ENCODE measurements at regions not wholly inside any gene's neighbourhood (a gene's known extent, or its start where the extent isn't known, plus 50 kb on each side); places are given as distances from the start of the nearest gene placed in this dataset.

GRCh38 chr4:30535255-30535654, 184.9 kb upstream of the PCDH7 start:
- ChIA-PET POLR2A (ENCODE audit: partially characterized antibody) (no interaction called here), CTCF (ENCODE audit: partially characterized antibody) (no interaction called here)
- no peak overlapping the region for H3K4me3 ChIP-seq (ENCODE audit: extremely low read depth in 1 of 4, insufficient read depth in 2 of 4, low read depth in 3 of 4, low read length in 4 of 4)
- H3K18ac ChIP-seq (ENCODE audit: extremely low read depth, low read length) = no peak overlapping the region
- no peaks in the 10 kb centered on the region for H3K4me1 ChIP-seq (replicated peaks in 1 of 4; ENCODE audit: control insufficient read depth in 3 of 4, insufficient read depth in 4 of 4, low read length in 3 of 4)
- no peak for FAIRE-seq
- H2BK120ac ChIP-seq (replicated peaks; ENCODE audit: low read depth, low read length) = no peak overlapping the region
- no peak overlapping the region for H4K91ac ChIP-seq (replicated peaks; ENCODE audit: insufficient read length, low read length)
- H3K56ac ChIP-seq (replicated peaks; ENCODE audit: insufficient read length, low read depth, low read length) = no peak overlapping the region
- H3K4ac ChIP-seq (replicated peaks; ENCODE audit: insufficient read length, low read depth, low read length) = no peak overlapping the region
- no peak overlapping the region for H3K4me2 ChIP-seq (ENCODE audit: insufficient read depth in 1 of 2, low read depth in 2 of 2, low read length in 2 of 2)
- no peak overlapping the region for H2BK15ac ChIP-seq (ENCODE audit: low read length)
- no peak overlapping the region for H4K8ac ChIP-seq (ENCODE audit: extremely low read depth, insufficient read depth, low read length)
- no peaks in the 10 kb centered on the region for H3K79me1 ChIP-seq (ENCODE audit: low read depth, low read length)
- H3K9me3 ChIP-seq (ENCODE audit: insufficient read depth in 2 of 2, low read depth in 1 of 2, low read length in 1 of 2) = no peaks in the 10 kb centered on the region
- H2AK5ac ChIP-seq (ENCODE audit: low read depth, low read length) = no peak overlapping the region
- no peak overlapping the region for H4K5ac ChIP-seq (ENCODE audit: insufficient read length, low read depth, low read length)
- H4K20me1 ChIP-seq (replicated peaks in 1 of 2; ENCODE audit: control insufficient read depth in 1 of 2, insufficient read depth in 2 of 2, low read length in 2 of 2) = no peaks in the 10 kb centered on the region
- H3K23me2 ChIP-seq (ENCODE audit: low read depth, low read length) = no peaks in the 10 kb centered on the region
- no peaks in the 10 kb centered on the region for H3K79me2 ChIP-seq (ENCODE audit: control insufficient read depth in 1 of 2, insufficient read depth in 2 of 2, low read length in 2 of 2)
- H2BK20ac ChIP-seq (ENCODE audit: low read length) = no peak overlapping the region
- no peak overlapping the region for H2BK12ac ChIP-seq (ENCODE audit: low read depth, low read length)
- H3K9ac ChIP-seq (replicated peaks in 1 of 4; ENCODE audit: extremely low read depth in 1 of 4, low read depth in 3 of 4, low read length in 3 of 4) = no peak overlapping the region
- 78% methylated on average over 3 of the region's 3 CpGs; no CpG with 5 or more reads in 1 of the 2 experiments for WGBS, 2 experiments (ENCODE audit: extremely low coverage in 1 of 2, insufficient coverage in 1 of 2, insufficient read length in 1 of 2, insufficient replicate concordance in 2 of 2, low coverage in 1 of 2, low lambda C conversion rate in 2 of 2, missing lambda C conversion rate in 1 of 2)
- no peak overlapping the region for H2BK5ac ChIP-seq (ENCODE audit: low read depth, low read length)
- no peak overlapping the region for H3K14ac ChIP-seq (ENCODE audit: insufficient read length)
- no peaks in the 10 kb centered on the region for H3K36me3 ChIP-seq (ENCODE audit: control insufficient read depth in 2 of 4, insufficient read depth in 4 of 4, low read length in 3 of 4)
- H3K27me3 ChIP-seq (replicated peaks in 1 of 4; ENCODE audit: control insufficient read depth in 3 of 4, extremely low read depth in 1 of 4, insufficient read depth in 3 of 4, low read length in 3 of 4) = no peaks in the 10 kb centered on the region
- no peak overlapping the region for H3K27ac ChIP-seq (ENCODE audit: low read depth, low read length)
- no peak for DNase-seq (ENCODE audit: low read depth in 1 of 2, low spot score in 2 of 2)
- no peak overlapping the region for H3K23ac ChIP-seq (ENCODE audit: insufficient read length)
- H2AFZ ChIP-seq (ENCODE audit: low read length) = no peak overlapping the region
- no peak for TF ChIP-seq NANOG (IDR thresholded peaks at IDR 0.05; ENCODE audit: insufficient read depth, low read depth, low read length, poor library complexity, severe bottlenecking)
- TF ChIP-seq ATF2 (IDR thresholded peaks at IDR 0.05; ENCODE audit: low read length) = no peak
- no peak for TF ChIP-seq HDAC6 (IDR thresholded peaks at IDR 0.05; ENCODE audit: low read depth, low read length)
- TF ChIP-seq EZH2 (IDR thresholded peaks at IDR 0.05; ENCODE audit: low read depth, low read length, severe bottlenecking) = no peak
- no peak for TF ChIP-seq SP4 (IDR thresholded peaks at IDR 0.05; ENCODE audit: low read length)
- no peak for TF ChIP-seq TBP (IDR thresholded peaks at IDR 0.05; ENCODE audit: low read depth, low read length)
- TF ChIP-seq SIRT6 (IDR thresholded peaks at IDR 0.05; ENCODE audit: low read length) = no peak
- no peak for TF ChIP-seq BACH1 (IDR thresholded peaks at IDR 0.05; ENCODE audit: low read length)
- TF ChIP-seq CTBP2 (IDR thresholded peaks at IDR 0.05; ENCODE audit: borderline replicate concordance, insufficient read depth, insufficient read length, low read length) = no peak
- TF ChIP-seq RAD21 (IDR thresholded peaks at IDR 0.05 in 1 of 2, conservative IDR thresholded peaks at IDR 0.05 in 1 of 2; ENCODE audit: low read depth in 2 of 2, low read length in 2 of 2) = no peak
- TF ChIP-seq BCL11A (IDR thresholded peaks at IDR 0.05; ENCODE audit: low read depth in 2 of 2, low read length in 2 of 2) = no peak
- TF ChIP-seq CBX8 (IDR thresholded peaks at IDR 0.05; ENCODE audit: borderline replicate concordance, low read depth, low read length) = no peak
- no peak for TF ChIP-seq SIN3A (conservative IDR thresholded peaks at IDR 0.05 in 1 of 2, IDR thresholded peaks at IDR 0.05 in 1 of 2; ENCODE audit: low read depth in 1 of 2, low read length in 2 of 2)
